ENCODE measurements at regions not wholly inside any gene's neighbourhood (a gene's known extent, or its start where the extent isn't known, plus 50 kb on each side); places are given as distances from the start of the nearest gene placed in this dataset.

DNA sequence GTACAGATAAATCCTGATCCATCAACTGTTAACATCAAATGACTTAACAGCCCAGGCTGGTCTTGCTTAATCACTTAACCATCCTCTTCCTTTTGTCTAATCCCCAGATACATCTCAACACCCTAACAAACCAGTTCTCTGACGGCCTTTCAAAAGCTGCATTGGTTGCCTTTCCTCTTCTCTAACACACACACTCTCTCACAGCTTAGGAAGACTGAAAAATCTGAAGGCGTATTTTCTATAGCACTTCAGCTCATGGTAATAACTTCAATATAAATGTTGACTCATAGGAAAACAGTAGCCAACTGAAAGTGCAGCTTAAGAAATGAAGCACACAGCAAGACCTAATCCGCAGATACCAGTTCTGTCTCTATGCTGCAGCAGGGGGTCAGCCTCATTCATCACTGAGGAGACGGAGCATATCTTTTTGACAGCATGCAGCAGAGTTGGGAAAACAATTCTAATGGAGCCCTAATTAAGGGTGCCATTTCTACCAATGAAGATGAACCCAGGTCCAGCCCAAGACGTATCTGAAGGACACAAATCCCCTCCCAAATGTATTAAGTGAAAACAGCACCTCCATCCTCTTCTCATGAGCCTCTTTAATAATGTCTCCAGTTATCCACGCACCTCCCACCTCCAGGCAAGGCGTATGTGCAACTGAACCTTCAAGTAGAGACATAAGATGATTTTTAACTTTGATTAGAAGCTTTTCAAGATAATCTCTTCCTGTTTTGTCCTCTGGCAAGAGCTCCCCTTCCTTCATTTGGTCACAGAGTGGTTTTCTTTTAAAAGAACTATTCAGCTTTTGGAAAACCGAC lies 211.7 kb upstream of the NFE2L3 start:
- Mint-ChIP-seq H3K4me3 (ENCODE audit: unreplicated experiment) (no peak overlapping the region), H3K27ac (ENCODE audit: unreplicated experiment) (no peak overlapping the region), H3K27me3 (ENCODE audit: unreplicated experiment) (peaks cover 14% of the 10 kb centered on the region), H3K36me3 (ENCODE audit: unreplicated experiment) (no peaks in the 10 kb centered on the region), H3K4me1 (ENCODE audit: unreplicated experiment) (no peaks in the 10 kb centered on the region), H3K9me3 (ENCODE audit: unreplicated experiment) (peaks cover 2% of the 10 kb centered on the region)
- TF ChIP-seq, protein P1, sequence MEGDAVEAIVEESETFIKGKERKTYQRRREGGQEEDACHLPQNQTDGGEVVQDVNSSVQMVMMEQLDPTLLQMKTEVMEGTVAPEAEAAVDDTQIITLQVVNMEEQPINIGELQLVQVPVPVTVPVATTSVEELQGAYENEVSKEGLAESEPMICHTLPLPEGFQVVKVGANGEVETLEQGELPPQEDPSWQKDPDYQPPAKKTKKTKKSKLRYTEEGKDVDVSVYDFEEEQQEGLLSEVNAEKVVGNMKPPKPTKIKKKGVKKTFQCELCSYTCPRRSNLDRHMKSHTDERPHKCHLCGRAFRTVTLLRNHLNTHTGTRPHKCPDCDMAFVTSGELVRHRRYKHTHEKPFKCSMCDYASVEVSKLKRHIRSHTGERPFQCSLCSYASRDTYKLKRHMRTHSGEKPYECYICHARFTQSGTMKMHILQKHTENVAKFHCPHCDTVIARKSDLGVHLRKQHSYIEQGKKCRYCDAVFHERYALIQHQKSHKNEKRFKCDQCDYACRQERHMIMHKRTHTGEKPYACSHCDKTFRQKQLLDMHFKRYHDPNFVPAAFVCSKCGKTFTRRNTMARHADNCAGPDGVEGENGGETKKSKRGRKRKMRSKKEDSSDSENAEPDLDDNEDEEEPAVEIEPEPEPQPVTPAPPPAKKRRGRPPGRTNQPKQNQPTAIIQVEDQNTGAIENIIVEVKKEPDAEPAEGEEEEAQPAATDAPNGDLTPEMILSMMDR (IDR thresholded peaks at IDR 0.05): no peak
- DNase-seq (ENCODE audit: extremely low spot score, unreplicated experiment): no peak

DNA sequence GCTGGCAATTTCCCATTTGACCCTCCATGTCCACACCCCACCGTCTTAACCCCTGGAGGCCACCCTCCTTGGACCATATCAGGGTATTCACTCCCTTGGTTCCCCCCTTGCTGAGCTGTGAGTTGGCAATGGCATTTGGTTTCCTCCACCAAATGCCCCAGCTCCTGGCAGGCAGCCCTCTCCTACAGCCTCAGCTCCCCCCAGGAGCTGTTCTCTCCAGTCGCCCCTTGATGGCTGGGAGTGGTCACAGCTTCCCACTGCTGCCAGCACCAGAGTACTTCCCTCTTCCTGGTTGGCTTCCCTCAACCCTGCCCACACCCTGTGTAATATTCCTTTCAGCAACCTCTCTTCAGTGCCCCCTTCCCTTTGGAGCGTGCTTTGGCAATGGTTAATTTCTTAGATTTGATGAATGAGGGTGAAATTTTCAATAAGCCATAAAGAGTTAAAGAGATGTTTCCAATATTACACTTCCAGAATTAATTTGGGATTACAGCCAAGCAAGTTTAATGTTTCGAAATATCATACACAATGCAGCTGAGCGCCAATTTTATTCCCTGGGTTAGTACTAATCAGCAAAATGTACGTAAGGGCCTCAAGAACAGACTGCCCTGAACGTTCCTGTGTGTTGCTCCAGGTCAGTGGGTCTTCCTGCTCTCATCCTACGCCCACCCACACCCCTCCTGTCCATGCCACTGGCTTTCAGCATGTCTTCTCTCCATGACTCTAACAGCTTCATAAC lies 207.1 kb upstream of the NFE2L3 start:
- Mint-ChIP-seq H3K27me3 (ENCODE audit: unreplicated experiment) (peaks cover 43% of the 10 kb centered on the region), H3K9me3 (ENCODE audit: unreplicated experiment) (no peaks in the 10 kb centered on the region), H3K27ac (ENCODE audit: unreplicated experiment) (no peak overlapping the region), H3K36me3 (ENCODE audit: unreplicated experiment) (no peaks in the 10 kb centered on the region), H3K4me3 (ENCODE audit: unreplicated experiment) (no peak overlapping the region), H3K4me1 (ENCODE audit: unreplicated experiment) (peaks cover 2% of the 10 kb centered on the region)
- TF ChIP-seq, protein P1 (IDR thresholded peaks at IDR 0.05): no peak
- DNase-seq (ENCODE audit: extremely low spot score, unreplicated experiment): no peak

DNA sequence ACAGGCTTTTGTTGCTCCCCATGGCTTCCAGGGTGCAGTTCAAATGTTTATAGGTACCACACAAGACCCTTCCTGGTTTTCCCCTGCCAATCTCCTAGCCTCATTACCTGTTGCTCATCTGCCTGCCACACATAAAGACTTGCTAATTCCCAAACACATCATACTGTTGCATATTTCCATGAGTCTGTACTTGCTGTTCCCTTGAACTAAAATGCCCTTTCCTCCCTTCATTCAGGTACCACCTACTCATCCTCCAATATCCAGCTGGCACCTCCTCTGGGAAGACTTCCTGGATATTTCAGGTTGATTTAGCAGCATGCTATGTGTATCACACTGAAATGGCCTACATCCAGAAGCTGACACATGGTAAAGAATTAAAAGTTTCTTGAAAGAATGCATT lies 206.4 kb upstream of the NFE2L3 start:
- H3K9me3 Mint-ChIP-seq (ENCODE audit: unreplicated experiment): no peaks in the 10 kb centered on the region
- peaks cover 44% of the 10 kb centered on the region for H3K27me3 Mint-ChIP-seq (ENCODE audit: unreplicated experiment)
- no peak overlapping the region for H3K4me3 Mint-ChIP-seq (ENCODE audit: unreplicated experiment)
- TF ChIP-seq, protein P1 (IDR thresholded peaks at IDR 0.05): no peak
- no peak overlapping the region for H3K27ac Mint-ChIP-seq (ENCODE audit: unreplicated experiment)
- no peak for DNase-seq (ENCODE audit: extremely low spot score, unreplicated experiment)
- peaks cover 7% of the 10 kb centered on the region for H3K4me1 Mint-ChIP-seq (ENCODE audit: unreplicated experiment)
- H3K36me3 Mint-ChIP-seq (ENCODE audit: unreplicated experiment): no peaks in the 10 kb centered on the region

DNA sequence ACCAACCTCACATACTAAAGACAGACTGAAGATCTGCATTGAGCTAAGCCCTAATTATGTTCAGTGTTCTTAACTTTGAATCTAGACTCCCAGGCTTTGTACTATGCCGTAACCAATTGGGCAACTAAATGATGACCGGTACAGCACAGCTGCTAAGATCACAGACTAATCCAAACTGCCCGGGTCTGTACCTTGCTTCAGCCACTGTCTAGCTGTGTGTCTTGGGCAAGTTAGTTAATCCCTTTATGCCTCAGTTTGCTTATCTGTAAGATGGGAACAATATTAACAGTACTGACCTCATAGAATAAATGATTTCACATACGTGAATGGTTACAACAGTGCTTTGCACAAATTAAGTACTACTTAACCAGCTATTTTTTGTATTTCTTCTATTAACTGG lies 205.8 kb upstream of the NFE2L3 start:
- H3K27ac Mint-ChIP-seq (ENCODE audit: unreplicated experiment): no peak overlapping the region
- TF ChIP-seq, protein P1 (IDR thresholded peaks at IDR 0.05): no peak
- no peaks in the 10 kb centered on the region for H3K36me3 Mint-ChIP-seq (ENCODE audit: unreplicated experiment)
- DNase-seq (ENCODE audit: extremely low spot score, unreplicated experiment): no peak
- H3K4me3 Mint-ChIP-seq (ENCODE audit: unreplicated experiment): no peak overlapping the region
- peaks cover 9% of the 10 kb centered on the region for H3K4me1 Mint-ChIP-seq (ENCODE audit: unreplicated experiment)
- H3K27me3 Mint-ChIP-seq (ENCODE audit: unreplicated experiment): peaks cover 41% of the 10 kb centered on the region
- no peaks in the 10 kb centered on the region for H3K9me3 Mint-ChIP-seq (ENCODE audit: unreplicated experiment)
